ENCODE measurements at regions not wholly inside any gene's neighbourhood (a gene's known extent, or its start where the extent isn't known, plus 50 kb on each side); places are given as distances from the start of the nearest gene placed in this dataset.

- no peaks in the 10 kb centered on the region for H3K36me3 Mint-ChIP-seq
- H3K4me3 Mint-ChIP-seq, result no peak overlapping the region
- POLR2A ChIA-PET, result no interaction called here
Observed at GRCh38 chr15:35750051-35750450, 204.1 kb upstream of the DPH6 start.

GRCh38 chr15:35751413-35752133 is 205.6 kb upstream of the DPH6 start:
- no peak for ATAC-seq
- H3K27me3 Mint-ChIP-seq, result peaks cover 7 to 11% (median 10%) of the 10 kb centered on the region in 5 donors
- no peak overlapping the region for H3K27ac Mint-ChIP-seq
- POLR2A ChIA-PET, result no interaction called here
- H3K4me1 Mint-ChIP-seq, result no peaks in the 10 kb centered on the region
- DNase-seq, result peak in 7 of 10 donors; percentile 5 to 22 (median 17)
- peaks cover 0 to 4% (median 0%) of the 10 kb centered on the region in 9 donors for H3K9me3 Mint-ChIP-seq
- H3K4me3 Mint-ChIP-seq, result no peak overlapping the region
- H3K36me3 Mint-ChIP-seq, result no peaks in the 10 kb centered on the region

More at GRCh38 chr15:35750051-35750450, 204.1 kb upstream of the DPH6 start:
- peaks cover 10 to 17% (median 14%) of the 10 kb centered on the region in 5 donors for H3K27me3 Mint-ChIP-seq
- DNase-seq (no peak), ATAC-seq (no peak)
- no peaks in the 10 kb centered on the region for H3K4me1 Mint-ChIP-seq
- peaks cover 0 to 4% (median 0%) of the 10 kb centered on the region in 9 donors for H3K9me3 Mint-ChIP-seq
- H3K27ac Mint-ChIP-seq, result no peak overlapping the region

GRCh38 chr15:35752134-35752466 is 206.1 kb upstream of the DPH6 start:
- Mint-ChIP-seq H3K27me3 (peaks cover 7 to 11% (median 8%) of the 10 kb centered on the region in 5 donors), H3K27ac (no peak overlapping the region), H3K4me3 (no peak overlapping the region), H3K36me3 (no peaks in the 10 kb centered on the region), H3K4me1 (no peaks in the 10 kb centered on the region), H3K9me3 (peaks cover 0 to 3% (median 0%) of the 10 kb centered on the region in 9 donors)
- DNase-seq (no peak), ATAC-seq (no peak)
- POLR2A ChIA-PET, result no interaction called here

GRCh38 chr15:35753486-35753885 is 207.5 kb upstream of the DPH6 start:
- DNase-seq (no peak), ATAC-seq (no peak)
- H3K4me3 Mint-ChIP-seq, result no peak overlapping the region
- no peaks in the 10 kb centered on the region for H3K9me3 Mint-ChIP-seq
- POLR2A ChIA-PET, result no interaction called here
- no peak overlapping the region for H3K27ac Mint-ChIP-seq
- no peaks in the 10 kb centered on the region for H3K4me1 Mint-ChIP-seq
- peaks cover 6 to 15% (median 9%) of the 10 kb centered on the region in 5 donors for H3K27me3 Mint-ChIP-seq
- H3K36me3 Mint-ChIP-seq, result no peaks in the 10 kb centered on the region

GRCh38 chr15:35755237-35755802 is 209.4 kb upstream of the DPH6 start:
- Mint-ChIP-seq H3K4me3 (no peak overlapping the region), H3K27me3 (peaks cover 6 to 27% (median 12%) of the 10 kb centered on the region in 5 donors), H3K4me1 (no peaks in the 10 kb centered on the region), H3K9me3 (no peaks in the 10 kb centered on the region), H3K27ac (no peak overlapping the region), H3K36me3 (no peaks in the 10 kb centered on the region)
- DNase-seq, result no peak
- POLR2A ChIA-PET, result no interaction called here
- no peak for ATAC-seq

GRCh38 chr15:35756623-35757022 is 210.7 kb upstream of the DPH6 start:
- POLR2A ChIA-PET, result no interaction called here
- H3K9me3 Mint-ChIP-seq, result no peaks in the 10 kb centered on the region

GRCh38 chr15:35757361-35757760 is 211.4 kb upstream of the DPH6 start:
- DNase-seq, result no peak
- no peak overlapping the region for H3K27ac Mint-ChIP-seq
- no peaks in the 10 kb centered on the region for H3K4me1 Mint-ChIP-seq
- no peak for ATAC-seq
- no peak overlapping the region for H3K4me3 Mint-ChIP-seq
- H3K27me3 Mint-ChIP-seq, result peaks cover 2 to 37% (median 8%) of the 10 kb centered on the region in 5 donors
- H3K9me3 Mint-ChIP-seq, result no peaks in the 10 kb centered on the region
- no peaks in the 10 kb centered on the region for H3K36me3 Mint-ChIP-seq
- POLR2A ChIA-PET, result no interaction called here

More at GRCh38 chr15:35756623-35757022, 210.7 kb upstream of the DPH6 start:
- peaks cover 2 to 37% (median 10%) of the 10 kb centered on the region in 5 donors for H3K27me3 Mint-ChIP-seq
- ATAC-seq (no peak), DNase-seq (no peak)
- H3K36me3 Mint-ChIP-seq, result no peaks in the 10 kb centered on the region
- H3K4me3 Mint-ChIP-seq, result no peak overlapping the region
- H3K27ac Mint-ChIP-seq, result no peak overlapping the region
- H3K4me1 Mint-ChIP-seq, result no peaks in the 10 kb centered on the region

GRCh38 chr15:35757765-35758164 is 211.8 kb upstream of the DPH6 start:
- Mint-ChIP-seq H3K4me3 (no peak overlapping the region), H3K27me3 (peaks cover 2 to 37% (median 8%) of the 10 kb centered on the region in 5 donors), H3K9me3 (no peaks in the 10 kb centered on the region), H3K4me1 (no peaks in the 10 kb centered on the region), H3K27ac (no peak overlapping the region), H3K36me3 (no peaks in the 10 kb centered on the region)
- DNase-seq (no peak), ATAC-seq (no peak)
- POLR2A ChIA-PET, result no interaction called here

GRCh38 chr15:35764661-35765519 is 218.9 kb upstream of the DPH6 start:
- no peak overlapping the region for H3K4me3 Mint-ChIP-seq
- H3K4me1 Mint-ChIP-seq, result no peaks in the 10 kb centered on the region
- DNase-seq, result no peak
- no peaks in the 10 kb centered on the region for H3K9me3 Mint-ChIP-seq
- peaks cover 0 to 24% (median 1%) of the 10 kb centered on the region in 5 donors for H3K27me3 Mint-ChIP-seq
- H3K27ac Mint-ChIP-seq, result no peak overlapping the region
- H3K36me3 Mint-ChIP-seq, result no peaks in the 10 kb centered on the region
- no peak for ATAC-seq
- POLR2A ChIA-PET, result no interaction called here

- Mint-ChIP-seq H3K4me3 (no peak overlapping the region), H3K4me1 (no peaks in the 10 kb centered on the region), H3K9me3 (peaks cover 0 to 3% (median 0%) of the 10 kb centered on the region in 9 donors), H3K27ac (no peak overlapping the region), H3K36me3 (no peaks in the 10 kb centered on the region), H3K27me3 (peaks cover 0 to 18% (median 3%) of the 10 kb centered on the region in 5 donors)
- DNase-seq, result no peak
- no peak for ATAC-seq
- POLR2A ChIA-PET, result no interaction called here
Observed at GRCh38 chr15:35768949-35769348, 223.0 kb upstream of the DPH6 start.

GRCh38 chr15:35769656-35770055 is 223.7 kb upstream of the DPH6 start:
- POLR2A ChIA-PET, result no interaction called here
- no peak for DNase-seq
- no peaks in the 10 kb centered on the region for H3K36me3 Mint-ChIP-seq
- peaks cover 0 to 18% (median 3%) of the 10 kb centered on the region in 5 donors for H3K27me3 Mint-ChIP-seq
- no peak for ATAC-seq
- H3K9me3 Mint-ChIP-seq, result peaks cover 0 to 3% (median 0%) of the 10 kb centered on the region in 9 donors
- H3K4me3 Mint-ChIP-seq, result no peak overlapping the region
- no peaks in the 10 kb centered on the region for H3K4me1 Mint-ChIP-seq
- no peak overlapping the region for H3K27ac Mint-ChIP-seq

- no peak overlapping the region for H3K27ac Mint-ChIP-seq
- H3K4me1 Mint-ChIP-seq, result no peaks in the 10 kb centered on the region
- DNase-seq (no peak), ATAC-seq (no peak)
- POLR2A ChIA-PET, result no interaction called here
- H3K36me3 Mint-ChIP-seq, result no peaks in the 10 kb centered on the region
- no peak overlapping the region for H3K4me3 Mint-ChIP-seq
- peaks cover 1 to 17% (median 3%) of the 10 kb centered on the region in 5 donors for H3K27me3 Mint-ChIP-seq
- H3K9me3 Mint-ChIP-seq, result peaks cover 0 to 3% (median 0%) of the 10 kb centered on the region in 9 donors
Observed at GRCh38 chr15:35771746-35772442, 225.9 kb upstream of the DPH6 start.

GRCh38 chr15:35774653-35775052 is 228.7 kb upstream of the DPH6 start:
- ATAC-seq (no peak), DNase-seq (no peak)
- H3K27me3 Mint-ChIP-seq, result peaks cover 0 to 11% (median 3%) of the 10 kb centered on the region in 5 donors
- no peak overlapping the region for H3K27ac Mint-ChIP-seq
- POLR2A ChIA-PET, result no interaction called here
- no peaks in the 10 kb centered on the region for H3K36me3 Mint-ChIP-seq
- peaks cover 0 to 3% (median 0%) of the 10 kb centered on the region in 9 donors for H3K9me3 Mint-ChIP-seq
- H3K4me3 Mint-ChIP-seq, result no peak overlapping the region
- H3K4me1 Mint-ChIP-seq, result no peaks in the 10 kb centered on the region
